Smooth muscle cell (in vitro differentiated cells): ENCODE measurements at regions not wholly inside any gene's neighbourhood (a gene's known extent, or its start where the extent isn't known, plus 50 kb on each side); places are given as distances from the start of the nearest gene placed in this dataset.

Source experiments
- DNase-seq: peaks from one replicate; lab custom pipeline; 2025; ENCODE audit not compliant: unreplicated experiment; lab: John Stamatoyannopoulos, UW
- H2AFZ ChIP-seq: fragments of 200-600 bp; sonication (generic); 2 replicates; pipeline ENCODE4 v1.6.0; 2016; ENCODE audit warnings: antibody characterized with exemption, low read depth, mild to moderate bottlenecking
- H3F3A ChIP-seq: fragments of 200-600 bp; sonication (generic); 2 replicates; pipeline ENCODE4 v1.6.0; 2017; ENCODE audit warnings: antibody characterized with exemption, low read depth
- H3K27ac ChIP-seq: fragments of 200-600 bp; sonication (generic); 2 replicates; pipeline ENCODE4 v1.5.1; 2016; ENCODE audit warnings: low read depth, mild to moderate bottlenecking
- H3K27me3 ChIP-seq: fragments of 200-600 bp; sonication (generic); 2 replicates; pipeline ENCODE4 v1.6.1; 2016; ENCODE audit warnings: low read depth, mild to moderate bottlenecking
- H3K36me3 ChIP-seq: fragments of 200-600 bp; sonication (generic); 2 replicates; pipeline ENCODE4 v1.5.1; 2016; ENCODE audit warnings: low read depth
- H3K4me1 ChIP-seq: fragments of 200-600 bp; sonication (generic); 2 replicates; pipeline ENCODE4 v1.5.1; 2016; ENCODE audit warnings: low read depth
- H3K4me2 ChIP-seq: fragments of 200-600 bp; sonication (generic); 2 replicates; pipeline ENCODE4 v1.6.0; 2016; ENCODE audit warnings: mild to moderate bottlenecking
- H3K4me3 ChIP-seq: fragments of 200-600 bp; sonication (generic); 2 replicates; pipeline ENCODE4 v1.5.1; 2016; ENCODE audit warnings: mild to moderate bottlenecking
- H3K79me2 ChIP-seq: fragments of 200-600 bp; sonication (generic); 2 replicates; pipeline ENCODE4 v1.6.0; 2016; ENCODE audit warnings: low read depth, mild to moderate bottlenecking
- H3K9ac ChIP-seq: fragments of 200-600 bp; sonication (generic); 2 replicates; pipeline ENCODE4 v1.6.0; 2016; ENCODE audit warnings: low read depth
- H3K9me3 ChIP-seq: fragments of 200-600 bp; sonication (generic); replicated peaks from 2 replicates; pipeline ENCODE4 v1.5.1; 2016; ENCODE audit warnings: low read depth
- H4K20me1 ChIP-seq: fragments of 200-600 bp; sonication (generic); 2 replicates; pipeline ENCODE4 v1.6.0; 2016; ENCODE audit warnings: low read depth
- CTCF ChIP-seq: fragments of 200-600 bp; sonication (generic); IDR thresholded peaks from 2 replicates; pipeline ENCODE4 v1.5.1; 2017; ENCODE audit warnings: borderline replicate concordance, mild to moderate bottlenecking, antibody characterized with exemption; ENCODE audit not compliant: insufficient read depth, poor library complexity, severe bottlenecking
- WGBS: methylation state at CpG from one replicate; pipeline ENCODE4 v1.1.7; 2016; ENCODE audit warnings: low lambda C conversion rate; 5-methylcytosine and 5-hydroxymethylcytosine counted together

GRCh38 chr16:65410801-65411200 is 288.9 kb upstream of the CDH11 start:
- no peak for DNase-seq
- peaks cover 24% of the 10 kb centered on the region for H3F3A ChIP-seq
- no peak for TF ChIP-seq CTCF
- H4K20me1 ChIP-seq: no peaks in the 10 kb centered on the region
- no peaks in the 10 kb centered on the region for H3K79me2 ChIP-seq
- no peaks in the 10 kb centered on the region for H3K36me3 ChIP-seq
- H2AFZ ChIP-seq: no peak overlapping the region
- H3K4me1 ChIP-seq: peaks cover 32% of the 10 kb centered on the region
- no peaks in the 10 kb centered on the region for H3K9me3 ChIP-seq
- no peak overlapping the region for H3K9ac ChIP-seq
- no peaks in the 10 kb centered on the region for H3K27me3 ChIP-seq
- peak overlapping the region; percentile 67 for H3K4me2 ChIP-seq
- WGBS: 28% methylated on average over 4 of the region's 4 CpGs
- H3K27ac ChIP-seq: peak overlapping the region; percentile 74
- H3K4me3 ChIP-seq: no peak overlapping the region

- no peak for DNase-seq
- H2AFZ ChIP-seq: no peak overlapping the region
- peak overlapping the region; percentile 74 for H3K27ac ChIP-seq
- TF ChIP-seq CTCF: no peak
- peaks cover 24% of the 10 kb centered on the region for H3F3A ChIP-seq
- H3K4me1 ChIP-seq: peaks cover 21% of the 10 kb centered on the region
- H3K9ac ChIP-seq: no peak overlapping the region
- H3K36me3 ChIP-seq: no peaks in the 10 kb centered on the region
- peak overlapping the region; percentile 67 for H3K4me2 ChIP-seq
- no peaks in the 10 kb centered on the region for H4K20me1 ChIP-seq
- no peak overlapping the region for H3K4me3 ChIP-seq
- no peaks in the 10 kb centered on the region for H3K9me3 ChIP-seq
- H3K79me2 ChIP-seq: no peaks in the 10 kb centered on the region
- no peaks in the 10 kb centered on the region for H3K27me3 ChIP-seq
- WGBS: 96% methylated on average over 2 of the region's 2 CpGs
These were observed 287.6 kb upstream of the CDH11 start for GRCh38 chr16:65409510-65409909.

GRCh38 chr16:65406933-65407332 is 285.1 kb upstream of the CDH11 start:
- H3K36me3 ChIP-seq: no peaks in the 10 kb centered on the region
- H3K27ac ChIP-seq: peak overlapping the region; percentile 46
- H3K27me3 ChIP-seq: no peaks in the 10 kb centered on the region
- no peaks in the 10 kb centered on the region for H4K20me1 ChIP-seq
- no peaks in the 10 kb centered on the region for H3K9me3 ChIP-seq
- no peak for TF ChIP-seq CTCF
- no peak overlapping the region for H3K4me3 ChIP-seq
- H3K4me1 ChIP-seq: peaks cover 11% of the 10 kb centered on the region
- 48% methylated on average over 4 of the region's 4 CpGs for WGBS
- no peak overlapping the region for H3K4me2 ChIP-seq
- H2AFZ ChIP-seq: no peak overlapping the region
- DNase-seq: no peak
- peaks cover 17% of the 10 kb centered on the region for H3F3A ChIP-seq
- no peaks in the 10 kb centered on the region for H3K79me2 ChIP-seq
- H3K9ac ChIP-seq: no peak overlapping the region

- WGBS: 54% methylated on average over 4 of the region's 4 CpGs
- H3K79me2 ChIP-seq: no peaks in the 10 kb centered on the region
- no peaks in the 10 kb centered on the region for H4K20me1 ChIP-seq
- no peaks in the 10 kb centered on the region for H3K9me3 ChIP-seq
- H3K27ac ChIP-seq: peak overlapping the region; percentile 29
- no peak overlapping the region for H3K4me2 ChIP-seq
- no peak overlapping the region for H3K4me3 ChIP-seq
- H3K27me3 ChIP-seq: no peaks in the 10 kb centered on the region
- no peak for DNase-seq
- H3K36me3 ChIP-seq: no peaks in the 10 kb centered on the region
- H3F3A ChIP-seq: peaks cover 10% of the 10 kb centered on the region
- H2AFZ ChIP-seq: no peak overlapping the region
- peaks cover 9% of the 10 kb centered on the region for H3K4me1 ChIP-seq
- H3K9ac ChIP-seq: no peak overlapping the region
- no peak for TF ChIP-seq CTCF
These were observed 284.3 kb upstream of the CDH11 start for GRCh38 chr16:65406116-65406515.
